ENCODE measurements at regions not wholly inside any gene's neighbourhood (a gene's known extent, or its start where the extent isn't known, plus 50 kb on each side); places are given as distances from the start of the nearest gene placed in this dataset.

DNA sequence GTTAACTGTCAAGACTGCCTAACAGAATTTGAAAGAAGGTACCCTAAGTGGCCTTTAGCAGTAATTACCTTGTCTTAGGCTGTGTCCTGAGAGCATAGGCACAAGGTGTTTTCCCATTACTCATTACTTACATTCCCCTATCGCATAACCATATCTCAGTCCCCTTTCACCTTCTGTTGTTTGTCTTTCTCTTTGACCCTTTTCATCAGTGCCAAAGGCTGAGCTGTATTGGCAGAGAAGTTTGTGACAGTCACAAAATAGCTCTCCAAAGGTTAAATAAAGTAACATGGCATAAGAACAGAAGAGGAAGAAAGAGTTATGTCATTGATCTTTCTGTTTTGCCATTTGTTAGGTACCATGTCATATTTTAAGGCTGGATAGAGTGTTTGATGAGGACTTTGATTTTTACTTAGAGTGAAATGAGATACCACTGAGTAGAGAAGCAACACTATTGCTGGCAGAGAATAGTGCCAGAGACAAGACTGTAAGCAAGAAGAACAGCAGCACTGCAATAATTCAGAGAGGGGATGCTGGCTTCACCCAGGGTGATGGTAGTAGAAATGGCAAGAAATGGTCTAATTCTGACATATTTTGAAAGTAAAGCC lies 497.8 kb downstream of the TTLL7 start (continued):
- TF ChIP-seq, protein P1, sequence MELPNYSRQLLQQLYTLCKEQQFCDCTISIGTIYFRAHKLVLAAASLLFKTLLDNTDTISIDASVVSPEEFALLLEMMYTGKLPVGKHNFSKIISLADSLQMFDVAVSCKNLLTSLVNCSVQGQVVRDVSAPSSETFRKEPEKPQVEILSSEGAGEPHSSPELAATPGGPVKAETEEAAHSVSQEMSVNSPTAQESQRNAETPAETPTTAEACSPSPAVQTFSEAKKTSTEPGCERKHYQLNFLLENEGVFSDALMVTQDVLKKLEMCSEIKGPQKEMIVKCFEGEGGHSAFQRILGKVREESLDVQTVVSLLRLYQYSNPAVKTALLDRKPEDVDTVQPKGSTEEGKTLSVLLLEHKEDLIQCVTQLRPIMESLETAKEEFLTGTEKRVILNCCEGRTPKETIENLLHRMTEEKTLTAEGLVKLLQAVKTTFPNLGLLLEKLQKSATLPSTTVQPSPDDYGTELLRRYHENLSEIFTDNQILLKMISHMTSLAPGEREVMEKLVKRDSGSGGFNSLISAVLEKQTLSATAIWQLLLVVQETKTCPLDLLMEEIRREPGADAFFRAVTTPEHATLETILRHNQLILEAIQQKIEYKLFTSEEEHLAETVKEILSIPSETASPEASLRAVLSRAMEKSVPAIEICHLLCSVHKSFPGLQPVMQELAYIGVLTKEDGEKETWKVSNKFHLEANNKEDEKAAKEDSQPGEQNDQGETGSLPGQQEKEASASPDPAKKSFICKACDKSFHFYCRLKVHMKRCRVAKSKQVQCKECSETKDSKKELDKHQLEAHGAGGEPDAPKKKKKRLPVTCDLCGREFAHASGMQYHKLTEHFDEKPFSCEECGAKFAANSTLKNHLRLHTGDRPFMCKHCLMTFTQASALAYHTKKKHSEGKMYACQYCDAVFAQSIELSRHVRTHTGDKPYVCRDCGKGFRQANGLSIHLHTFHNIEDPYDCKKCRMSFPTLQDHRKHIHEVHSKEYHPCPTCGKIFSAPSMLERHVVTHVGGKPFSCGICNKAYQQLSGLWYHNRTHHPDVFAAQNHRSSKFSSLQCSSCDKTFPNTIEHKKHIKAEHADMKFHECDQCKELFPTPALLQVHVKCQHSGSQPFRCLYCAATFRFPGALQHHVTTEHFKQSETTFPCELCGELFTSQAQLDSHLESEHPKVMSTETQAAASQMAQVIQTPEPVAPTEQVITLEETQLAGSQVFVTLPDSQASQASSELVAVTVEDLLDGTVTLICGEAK (IDR thresholded peaks at IDR 0.05; ENCODE audit: borderline replicate concordance), result no peak
- TF ChIP-seq NFYA (IDR thresholded peaks at IDR 0.05; ENCODE audit: borderline replicate concordance, low read depth, low read length) (no peak), TBL1XR1 (IDR thresholded peaks at IDR 0.05; ENCODE audit: low read depth, low read length) (peak; percentile 53; the same call in 1 of the 2 replicates)

DNA sequence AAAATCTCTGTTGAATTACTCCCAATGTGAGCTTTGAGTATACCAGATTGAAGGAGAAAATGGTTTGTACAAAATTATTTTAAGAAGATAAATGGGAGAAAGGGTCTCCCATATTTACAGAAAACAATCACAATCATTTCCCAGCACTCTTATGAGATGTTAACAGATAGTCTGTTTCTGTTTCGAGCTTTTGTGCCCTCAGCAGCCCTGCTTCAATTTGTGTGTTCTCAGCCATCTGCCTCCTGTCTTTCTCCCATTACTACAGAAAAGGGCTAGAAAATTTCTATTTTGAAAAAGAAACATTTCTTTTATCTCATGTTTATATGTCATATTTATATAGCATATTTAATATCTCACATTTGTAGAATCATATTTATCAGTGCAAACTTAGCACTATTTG lies 498.4 kb downstream of the TTLL7 start:
- in situ Hi-C loops (cut with MboI) (no loop called here), intact Hi-C loops (cut with micrococcal nuclease; ENCODE audit: unreplicated experiment) (no loop called here)
- H3K79me2 ChIP-seq (ENCODE audit: control insufficient read depth, insufficient read depth, low read length), result no peaks in the 10 kb centered on the region
- no peaks in the 10 kb centered on the region for H3K36me3 ChIP-seq (ENCODE audit: control insufficient read depth in 2 of 2, insufficient read depth in 2 of 2, low read length in 1 of 2)
- H3K9ac ChIP-seq (ENCODE audit: control insufficient read depth, insufficient read depth, low read length), result peak overlapping the region; percentile 63
- ChIA-PET CTCF (interaction anchor here (0.6 to 2.1 kb wide), 5 partner anchors 10 to 728 kb away, joined by 3 to 5 read pairs (median 3); no protein-coding TSS in a partner anchor), POLR2A (interaction anchor here (3.9 kb wide), 1 partner anchor 11 kb away, joined by 11 read pairs; no protein-coding TSS in a partner anchor), RAD21 (ENCODE audit: unreplicated experiment) (interaction anchor here (0.6 to 0.9 kb wide), 2 partner anchors 8 to 97 kb away, joined by 3 read pairs; no protein-coding TSS in a partner anchor), SMC1A (ENCODE audit: uncharacterized antibody, unreplicated experiment) (interaction anchor here (1.1 to 6.1 kb wide), 5 partner anchors 8 to 74 kb away, joined by 3 to 43 read pairs (median 8); no protein-coding TSS in a partner anchor)
- no peaks in the 10 kb centered on the region; the same call in 1 of the 3 replicates for H3K9me3 ChIP-seq (replicated peaks; ENCODE audit: control insufficient read depth, insufficient read depth, low read length)
- DNase-seq (ENCODE audit: low read depth, low spot score) (no peak), FAIRE-seq (no peak), ATAC-seq (peak; percentile 14; the same call in 2 of the 3 replicates)
- no peak overlapping the region for H3K4me3 ChIP-seq
- H3K27ac ChIP-seq (ENCODE audit: control insufficient read depth, insufficient read depth), result peak overlapping the region; percentile 90
- H3K4me2 ChIP-seq (ENCODE audit: control insufficient read depth, insufficient read depth), result peak overlapping the region; percentile 70
- no TSS peak for BruUV-seq (replicated peaks)
- WGBS (ENCODE audit: insufficient coverage, insufficient replicate concordance, low lambda C conversion rate, missing lambda C conversion rate), result 54% methylated on average over 1 of the region's 1 CpG
- no peaks in the 10 kb centered on the region for H3K27me3 ChIP-seq (replicated peaks in 1 of 2; ENCODE audit: control insufficient read depth in 2 of 2, insufficient read depth in 2 of 2, low read length in 1 of 2)
- H2AFZ ChIP-seq (ENCODE audit: control insufficient read depth, low read depth, low read length), result no peak overlapping the region
- peaks cover 34% of the 10 kb centered on the region for H3K4me1 ChIP-seq (ENCODE audit: control insufficient read depth, insufficient read depth, low read length)
- H4K20me1 ChIP-seq (ENCODE audit: control insufficient read depth, insufficient read depth), result no peaks in the 10 kb centered on the region
- TF ChIP-seq TAF1 (IDR thresholded peaks at IDR 0.05; ENCODE audit: borderline replicate concordance, low read depth, low read length), result no peak
- no peak for TF ChIP-seq LARP7 (IDR thresholded peaks at IDR 0.05)
- TF ChIP-seq CBX3 (IDR thresholded peaks at IDR 0.05; ENCODE audit: borderline replicate concordance, low read depth), result no peak
- TF ChIP-seq DPF2 (IDR thresholded peaks at IDR 0.05), result no peak
- TF ChIP-seq, protein P2, sequence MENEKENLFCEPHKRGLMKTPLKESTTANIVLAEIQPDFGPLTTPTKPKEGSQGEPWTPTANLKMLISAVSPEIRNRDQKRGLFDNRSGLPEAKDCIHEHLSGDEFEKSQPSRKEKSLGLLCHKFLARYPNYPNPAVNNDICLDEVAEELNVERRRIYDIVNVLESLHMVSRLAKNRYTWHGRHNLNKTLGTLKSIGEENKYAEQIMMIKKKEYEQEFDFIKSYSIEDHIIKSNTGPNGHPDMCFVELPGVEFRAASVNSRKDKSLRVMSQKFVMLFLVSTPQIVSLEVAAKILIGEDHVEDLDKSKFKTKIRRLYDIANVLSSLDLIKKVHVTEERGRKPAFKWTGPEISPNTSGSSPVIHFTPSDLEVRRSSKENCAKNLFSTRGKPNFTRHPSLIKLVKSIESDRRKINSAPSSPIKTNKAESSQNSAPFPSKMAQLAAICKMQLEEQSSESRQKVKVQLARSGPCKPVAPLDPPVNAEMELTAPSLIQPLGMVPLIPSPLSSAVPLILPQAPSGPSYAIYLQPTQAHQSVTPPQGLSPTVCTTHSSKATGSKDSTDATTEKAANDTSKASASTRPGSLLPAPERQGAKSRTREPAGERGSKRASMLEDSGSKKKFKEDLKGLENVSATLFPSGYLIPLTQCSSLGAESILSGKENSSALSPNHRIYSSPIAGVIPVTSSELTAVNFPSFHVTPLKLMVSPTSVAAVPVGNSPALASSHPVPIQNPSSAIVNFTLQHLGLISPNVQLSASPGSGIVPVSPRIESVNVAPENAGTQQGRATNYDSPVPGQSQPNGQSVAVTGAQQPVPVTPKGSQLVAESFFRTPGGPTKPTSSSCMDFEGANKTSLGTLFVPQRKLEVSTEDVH (IDR thresholded peaks at IDR 0.05; ENCODE audit: low read depth, partially characterized antibody), result no peak
- TF ChIP-seq, protein P3, sequence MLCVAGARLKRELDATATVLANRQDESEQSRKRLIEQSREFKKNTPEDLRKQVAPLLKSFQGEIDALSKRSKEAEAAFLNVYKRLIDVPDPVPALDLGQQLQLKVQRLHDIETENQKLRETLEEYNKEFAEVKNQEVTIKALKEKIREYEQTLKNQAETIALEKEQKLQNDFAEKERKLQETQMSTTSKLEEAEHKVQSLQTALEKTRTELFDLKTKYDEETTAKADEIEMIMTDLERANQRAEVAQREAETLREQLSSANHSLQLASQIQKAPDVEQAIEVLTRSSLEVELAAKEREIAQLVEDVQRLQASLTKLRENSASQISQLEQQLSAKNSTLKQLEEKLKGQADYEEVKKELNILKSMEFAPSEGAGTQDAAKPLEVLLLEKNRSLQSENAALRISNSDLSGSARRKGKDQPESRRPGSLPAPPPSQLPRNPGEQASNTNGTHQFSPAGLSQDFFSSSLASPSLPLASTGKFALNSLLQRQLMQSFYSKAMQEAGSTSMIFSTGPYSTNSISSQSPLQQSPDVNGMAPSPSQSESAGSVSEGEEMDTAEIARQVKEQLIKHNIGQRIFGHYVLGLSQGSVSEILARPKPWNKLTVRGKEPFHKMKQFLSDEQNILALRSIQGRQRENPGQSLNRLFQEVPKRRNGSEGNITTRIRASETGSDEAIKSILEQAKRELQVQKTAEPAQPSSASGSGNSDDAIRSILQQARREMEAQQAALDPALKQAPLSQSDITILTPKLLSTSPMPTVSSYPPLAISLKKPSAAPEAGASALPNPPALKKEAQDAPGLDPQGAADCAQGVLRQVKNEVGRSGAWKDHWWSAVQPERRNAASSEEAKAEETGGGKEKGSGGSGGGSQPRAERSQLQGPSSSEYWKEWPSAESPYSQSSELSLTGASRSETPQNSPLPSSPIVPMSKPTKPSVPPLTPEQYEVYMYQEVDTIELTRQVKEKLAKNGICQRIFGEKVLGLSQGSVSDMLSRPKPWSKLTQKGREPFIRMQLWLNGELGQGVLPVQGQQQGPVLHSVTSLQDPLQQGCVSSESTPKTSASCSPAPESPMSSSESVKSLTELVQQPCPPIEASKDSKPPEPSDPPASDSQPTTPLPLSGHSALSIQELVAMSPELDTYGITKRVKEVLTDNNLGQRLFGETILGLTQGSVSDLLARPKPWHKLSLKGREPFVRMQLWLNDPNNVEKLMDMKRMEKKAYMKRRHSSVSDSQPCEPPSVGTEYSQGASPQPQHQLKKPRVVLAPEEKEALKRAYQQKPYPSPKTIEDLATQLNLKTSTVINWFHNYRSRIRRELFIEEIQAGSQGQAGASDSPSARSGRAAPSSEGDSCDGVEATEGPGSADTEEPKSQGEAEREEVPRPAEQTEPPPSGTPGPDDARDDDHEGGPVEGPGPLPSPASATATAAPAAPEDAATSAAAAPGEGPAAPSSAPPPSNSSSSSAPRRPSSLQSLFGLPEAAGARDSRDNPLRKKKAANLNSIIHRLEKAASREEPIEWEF (IDR thresholded peaks at IDR 0.05; ENCODE audit: insufficient replicate concordance, low read depth, low read length), result no peak
